ENCODE measurements at regions not wholly inside any gene's neighbourhood (a gene's known extent, or its start where the extent isn't known, plus 50 kb on each side); places are given as distances from the start of the nearest gene placed in this dataset.
"Not testable (repeated sequence)": the region's sequence is repeated elsewhere in the genome, so short reads cannot be mapped to it uniquely, and the experiment has no call there.

DNA sequence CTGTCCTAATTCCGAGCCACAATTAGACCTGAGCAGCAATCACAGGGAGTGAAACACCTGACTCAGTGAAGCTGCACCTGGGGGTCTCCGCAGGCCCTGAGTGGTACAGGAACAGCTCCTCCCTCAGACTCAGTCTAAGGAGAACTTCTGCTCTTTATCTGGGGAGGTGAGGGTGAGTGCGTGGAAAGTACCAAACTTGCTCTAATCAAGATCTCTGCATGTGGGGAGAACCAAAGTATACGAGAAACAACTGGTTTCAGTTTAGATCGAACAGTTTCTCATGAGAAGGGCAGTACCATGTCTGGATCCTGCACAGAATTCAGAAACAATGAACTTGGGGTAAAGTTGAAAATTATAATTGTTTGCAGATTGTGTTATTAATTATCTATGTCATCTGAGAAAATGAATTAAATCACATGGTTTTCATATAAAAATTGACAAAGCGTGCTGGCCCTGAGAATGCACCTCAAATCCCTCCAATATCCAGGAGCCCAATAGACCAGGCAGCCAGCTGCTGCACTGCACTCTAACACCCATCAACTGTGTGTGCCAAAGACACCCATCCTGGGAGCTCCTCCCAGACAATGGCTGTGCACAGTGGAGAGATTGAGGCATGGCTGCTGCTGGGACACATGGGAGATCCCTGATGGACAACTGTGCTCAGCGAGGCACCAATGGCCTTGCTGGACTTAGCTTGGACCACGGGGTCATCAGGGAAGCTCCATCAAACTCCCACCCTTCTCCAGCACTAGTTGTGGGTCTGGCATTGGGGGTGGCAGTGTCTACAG is 803.8 kb downstream of the TMEM121 start:
- TF ChIP-seq, protein P1, sequence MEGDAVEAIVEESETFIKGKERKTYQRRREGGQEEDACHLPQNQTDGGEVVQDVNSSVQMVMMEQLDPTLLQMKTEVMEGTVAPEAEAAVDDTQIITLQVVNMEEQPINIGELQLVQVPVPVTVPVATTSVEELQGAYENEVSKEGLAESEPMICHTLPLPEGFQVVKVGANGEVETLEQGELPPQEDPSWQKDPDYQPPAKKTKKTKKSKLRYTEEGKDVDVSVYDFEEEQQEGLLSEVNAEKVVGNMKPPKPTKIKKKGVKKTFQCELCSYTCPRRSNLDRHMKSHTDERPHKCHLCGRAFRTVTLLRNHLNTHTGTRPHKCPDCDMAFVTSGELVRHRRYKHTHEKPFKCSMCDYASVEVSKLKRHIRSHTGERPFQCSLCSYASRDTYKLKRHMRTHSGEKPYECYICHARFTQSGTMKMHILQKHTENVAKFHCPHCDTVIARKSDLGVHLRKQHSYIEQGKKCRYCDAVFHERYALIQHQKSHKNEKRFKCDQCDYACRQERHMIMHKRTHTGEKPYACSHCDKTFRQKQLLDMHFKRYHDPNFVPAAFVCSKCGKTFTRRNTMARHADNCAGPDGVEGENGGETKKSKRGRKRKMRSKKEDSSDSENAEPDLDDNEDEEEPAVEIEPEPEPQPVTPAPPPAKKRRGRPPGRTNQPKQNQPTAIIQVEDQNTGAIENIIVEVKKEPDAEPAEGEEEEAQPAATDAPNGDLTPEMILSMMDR (conservative IDR thresholded peaks at IDR 0.05; ENCODE audit: low read depth in 2 of 2), result not testable (repeated sequence)
- not testable (repeated sequence) for TF ChIP-seq JUNB (IDR thresholded peaks at IDR 0.05; ENCODE audit: unreplicated experiment); EZH2 (IDR thresholded peaks at IDR 0.05; ENCODE audit: low read depth, unreplicated experiment); ETS1 (IDR thresholded peaks at IDR 0.05); REST (IDR thresholded peaks at IDR 0.05; ENCODE audit: unreplicated experiment); EZH2phosphoT487 (IDR thresholded peaks at IDR 0.05; ENCODE audit: unreplicated experiment); POLR2AphosphoS5 (IDR thresholded peaks at IDR 0.05; ENCODE audit: low read depth); CREB1 (CRISPR knock-in tag; IDR thresholded peaks at IDR 0.05; ENCODE audit: low read depth); ZNF331 (CRISPR knock-in tag; IDR thresholded peaks at IDR 0.05; ENCODE audit: low read depth); ZNF114 (CRISPR knock-in tag; IDR thresholded peaks at IDR 0.05); STAT1 (IDR thresholded peaks at IDR 0.05; ENCODE audit: unreplicated experiment)
